Testis (tissue), 2 donors: ENCODE measurements at regions not wholly inside any gene's neighbourhood (a gene's known extent, or its start where the extent isn't known, plus 50 kb on each side); places are given as distances from the start of the nearest gene placed in this dataset.

Source experiments
- POLR2A ChIP-seq: fragments of 450-650 bp; IDR thresholded peaks from one replicate; pipeline ENCODE4 v1.6.1; 2017; ENCODE audit warnings: antibody characterized with exemption, mild to moderate bottlenecking, moderate library complexity
- TF ChIP-seq, protein P1 (sequence below), 3 experiments: fragments of 450-650 bp in 2 of 3; fragments of 200-600 bp in 1 of 3; sonication (generic) in 1 of 3; IDR thresholded peaks; one replicate each; pipeline ENCODE4 v1.5.1; 2016 to 2019; ENCODE audit warnings: antibody characterized with exemption in 3 of 3, mild to moderate bottlenecking in 2 of 3, moderate library complexity in 1 of 3

DNA sequence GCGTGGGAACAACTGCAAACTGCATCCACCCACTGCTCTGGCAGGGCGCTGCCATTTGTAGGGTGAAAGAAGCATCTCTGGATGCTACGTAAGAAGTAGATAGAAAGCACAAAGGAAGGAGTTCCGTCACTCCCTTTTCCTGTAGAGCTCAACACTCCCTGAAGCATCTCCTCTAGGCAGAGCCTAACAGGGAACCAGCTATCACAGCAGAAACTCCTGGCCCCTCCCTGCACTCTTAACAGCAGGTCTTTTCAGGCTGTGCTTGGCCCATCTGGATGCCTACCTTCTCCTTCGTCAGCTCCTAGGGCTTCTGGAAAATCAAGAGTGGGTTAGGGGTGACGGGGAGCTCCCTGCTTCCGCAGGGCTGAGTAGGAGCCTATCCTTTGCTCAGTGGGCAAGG, 112.9 kb upstream of the TLL1 start:
- TF ChIP-seq, protein P1, sequence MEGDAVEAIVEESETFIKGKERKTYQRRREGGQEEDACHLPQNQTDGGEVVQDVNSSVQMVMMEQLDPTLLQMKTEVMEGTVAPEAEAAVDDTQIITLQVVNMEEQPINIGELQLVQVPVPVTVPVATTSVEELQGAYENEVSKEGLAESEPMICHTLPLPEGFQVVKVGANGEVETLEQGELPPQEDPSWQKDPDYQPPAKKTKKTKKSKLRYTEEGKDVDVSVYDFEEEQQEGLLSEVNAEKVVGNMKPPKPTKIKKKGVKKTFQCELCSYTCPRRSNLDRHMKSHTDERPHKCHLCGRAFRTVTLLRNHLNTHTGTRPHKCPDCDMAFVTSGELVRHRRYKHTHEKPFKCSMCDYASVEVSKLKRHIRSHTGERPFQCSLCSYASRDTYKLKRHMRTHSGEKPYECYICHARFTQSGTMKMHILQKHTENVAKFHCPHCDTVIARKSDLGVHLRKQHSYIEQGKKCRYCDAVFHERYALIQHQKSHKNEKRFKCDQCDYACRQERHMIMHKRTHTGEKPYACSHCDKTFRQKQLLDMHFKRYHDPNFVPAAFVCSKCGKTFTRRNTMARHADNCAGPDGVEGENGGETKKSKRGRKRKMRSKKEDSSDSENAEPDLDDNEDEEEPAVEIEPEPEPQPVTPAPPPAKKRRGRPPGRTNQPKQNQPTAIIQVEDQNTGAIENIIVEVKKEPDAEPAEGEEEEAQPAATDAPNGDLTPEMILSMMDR (IDR thresholded peaks at IDR 0.05) = no peak
- TF ChIP-seq POLR2A = no peak
